CD14-positive monocyte (primary cell): ENCODE measurements at regions not wholly inside any gene's neighbourhood (a gene's known extent, or its start where the extent isn't known, plus 50 kb on each side); places are given as distances from the start of the nearest gene placed in this dataset.

Experiments
- DNase-seq, 3 donors: peaks; one replicate each; pipeline ENCODE4 v3.0.0-alpha.2; 2011 to 2022
- H2AFZ ChIP-seq: 2 replicates; pipeline ENCODE4 v1.6.0; 2012; ENCODE audit warnings: mild to moderate bottlenecking, low read depth, low read length, inconsistent platforms; ENCODE audit not compliant: insufficient read depth, poor library complexity, severe bottlenecking
- H3K27ac ChIP-seq, 2 donors: 1 replicate in 1 of 2; 2 replicates in 1 of 2; pipeline ENCODE4 v1.5.1; 2012 to 2013; ENCODE audit warnings: low read length in 2 of 2, control low read depth in 1 of 2, inconsistent platforms in 1 of 2, low read depth in 1 of 2, mild to moderate bottlenecking in 1 of 2
- H3K27me3 ChIP-seq, 2 donors: one replicate each; pipeline versions ENCODE4 v1.6.0 to v1.6.1; 2011 to 2013; ENCODE audit warnings: low read length in 2 of 2; ENCODE audit not compliant: control insufficient read depth in 2 of 2, insufficient read depth in 2 of 2
- H3K36me3 ChIP-seq, 2 donors: replicated peaks in 1 of 2; 1 replicate in 1 of 2; 2 replicates in 1 of 2; pipeline versions ENCODE4 v1.5.1 to v1.6.1; 2012 to 2013; ENCODE audit warnings: low read length in 2 of 2, control low read depth in 1 of 2, inconsistent platforms in 1 of 2, mild to moderate bottlenecking in 1 of 2; ENCODE audit not compliant: insufficient read depth in 2 of 2, control insufficient read depth in 1 of 2
- H3K4me1 ChIP-seq, 2 donors: 1 replicate in 1 of 2; 2 replicates in 1 of 2; pipeline versions ENCODE4 v1.5.1 to v1.6.1; 2012 to 2013; ENCODE audit warnings: low read length in 2 of 2, control low read depth in 1 of 2, inconsistent platforms in 1 of 2, mild to moderate bottlenecking in 1 of 2, moderate library complexity in 1 of 2; ENCODE audit not compliant: insufficient read depth in 2 of 2, control insufficient read depth in 1 of 2
- H3K4me2 ChIP-seq: replicated peaks from 2 replicates; pipeline ENCODE3; 2012; ENCODE audit warnings: low read length, moderate library complexity, mild to moderate bottlenecking; ENCODE audit not compliant: poor library complexity, severe bottlenecking; ENCODE audit errors: extremely low read depth
- H3K4me3 ChIP-seq, 3 experiments: fragments of 200-600 bp in 1 of 3; sonication (generic) in 1 of 3; replicated peaks in 1 of 3; 1 replicate in 2 of 3; 2 replicates in 1 of 3; pipeline ENCODE4 v1.5.1; 2011 to 2013; ENCODE audit warnings: low read length in 3 of 3, mild to moderate bottlenecking in 3 of 3, control low read depth in 2 of 3, low read depth in 2 of 3, inconsistent platforms in 1 of 3, moderate library complexity in 1 of 3
- H3K79me2 ChIP-seq: 2 replicates; pipeline ENCODE4 v1.6.0; 2012; ENCODE audit warnings: mild to moderate bottlenecking, control low read depth, inconsistent platforms, low read length, moderate library complexity; ENCODE audit not compliant: insufficient read depth
- H3K9ac ChIP-seq: 2 replicates; pipeline ENCODE4 v1.6.0; 2017; ENCODE audit warnings: low read length, mild to moderate bottlenecking; ENCODE audit not compliant: insufficient read depth, poor library complexity, severe bottlenecking
- H3K9me3 ChIP-seq, 2 donors: replicated peaks in 1 of 2; 1 replicate in 1 of 2; 2 replicates in 1 of 2; pipeline versions ENCODE4 v1.5.1 to v1.6.1; 2012 to 2013; ENCODE audit warnings: low read length in 2 of 2, control low read depth in 1 of 2; ENCODE audit not compliant: control insufficient read depth in 1 of 2, insufficient read depth in 1 of 2
- H4K20me1 ChIP-seq: 2 replicates; pipeline ENCODE4 v1.6.0; 2012; ENCODE audit warnings: mild to moderate bottlenecking, low read length, control low read depth, moderate library complexity; ENCODE audit not compliant: insufficient read depth
- H3K27ac Mint-ChIP-seq, 7 donors: one replicate each; pipeline ENCODE4 v1.8.0; 2020; ENCODE audit warnings: mild to moderate bottlenecking in 7 of 7, mixed read lengths in 7 of 7, moderate library complexity in 6 of 7, inconsistent platforms in 2 of 7
- H3K27me3 Mint-ChIP-seq, 3 donors: one replicate each; pipeline ENCODE4 v1.8.0; 2021 to 2022; ENCODE audit warnings: low read depth in 3 of 3, mild to moderate bottlenecking in 3 of 3, mixed read lengths in 3 of 3, moderate library complexity in 3 of 3, inconsistent platforms in 1 of 3
- H3K36me3 Mint-ChIP-seq, 2 donors: one replicate each; pipeline ENCODE4 v1.8.0; 2020; ENCODE audit warnings: mixed read lengths in 2 of 2, inconsistent platforms in 1 of 2, mild to moderate bottlenecking in 1 of 2
- H3K4me1 Mint-ChIP-seq: one replicate; pipeline ENCODE4 v1.8.0; 2020; ENCODE audit warnings: mild to moderate bottlenecking, mixed read lengths
- H3K4me3 Mint-ChIP-seq, 2 donors: one replicate each; pipeline ENCODE4 v1.8.0; 2020; ENCODE audit warnings: mild to moderate bottlenecking in 2 of 2, mixed read lengths in 2 of 2, moderate library complexity in 1 of 2
- H3K9me3 Mint-ChIP-seq, 7 donors: one replicate each; pipeline ENCODE4 v1.8.0; 2020 to 2022; ENCODE audit warnings: mixed read lengths in 7 of 7, mild to moderate bottlenecking in 6 of 7, moderate library complexity in 6 of 7, inconsistent platforms in 2 of 7
- CTCF ChIP-seq: fragments of 200-600 bp; IDR thresholded peaks from one replicate; pipeline ENCODE4 v1.8.0; 2022; ENCODE audit warnings: antibody characterized with exemption, mild to moderate bottlenecking
- WGBS: methylation state at CpG from one replicate; pipeline ENCODE4 v1.1.5; 2013; ENCODE audit warnings: missing lambda C conversion rate; ENCODE audit not compliant: insufficient coverage; 5-methylcytosine and 5-hydroxymethylcytosine counted together
- intact Hi-C, 2 donors: fragments of 100-400 bp; cut with micrococcal nuclease; formaldehyde crosslinking; loops; one replicate each; pipeline versions ENCODE4 v1.15.0 to v1.15.1; 2023

GRCh38 chr2:120673571-120674061, 62.1 kb upstream of the GLI2 start:
- intact Hi-C loops: loop anchor here in 1 of 2 donors (10.0 kb wide), 1 partner anchor 329 kb away; the partner anchor contains the start of gene INHBB
- peaks cover 0 to 4% (median 2%) of the 10 kb centered on the region in 7 donors for H3K9me3 Mint-ChIP-seq
- H3K9ac ChIP-seq: no peak overlapping the region
- H3K36me3 ChIP-seq: no peaks in the 10 kb centered on the region
- no peak for TF ChIP-seq CTCF
- no peak overlapping the region for H3K4me3 Mint-ChIP-seq
- no peaks in the 10 kb centered on the region for H3K4me1 Mint-ChIP-seq
- H3K27ac Mint-ChIP-seq: no peak overlapping the region
- WGBS: 91% methylated on average over 12 of the region's 13 CpGs
- H3K27me3 ChIP-seq: peaks cover 0 to 12% of the 10 kb centered on the region in 2 donors
- H3K4me1 ChIP-seq: no peaks in the 10 kb centered on the region
- no peak overlapping the region for H3K27ac ChIP-seq
- no peak for DNase-seq
- H3K4me3 ChIP-seq: no peak overlapping the region
- H2AFZ ChIP-seq: no peak overlapping the region
- no peaks in the 10 kb centered on the region for H3K9me3 ChIP-seq
- peaks cover 16 to 36% (median 18%) of the 10 kb centered on the region in 3 donors for H3K27me3 Mint-ChIP-seq
- no peaks in the 10 kb centered on the region for H3K36me3 Mint-ChIP-seq
- no peaks in the 10 kb centered on the region for H3K79me2 ChIP-seq
- H3K4me2 ChIP-seq: no peak overlapping the region
- no peaks in the 10 kb centered on the region for H4K20me1 ChIP-seq

DNA sequence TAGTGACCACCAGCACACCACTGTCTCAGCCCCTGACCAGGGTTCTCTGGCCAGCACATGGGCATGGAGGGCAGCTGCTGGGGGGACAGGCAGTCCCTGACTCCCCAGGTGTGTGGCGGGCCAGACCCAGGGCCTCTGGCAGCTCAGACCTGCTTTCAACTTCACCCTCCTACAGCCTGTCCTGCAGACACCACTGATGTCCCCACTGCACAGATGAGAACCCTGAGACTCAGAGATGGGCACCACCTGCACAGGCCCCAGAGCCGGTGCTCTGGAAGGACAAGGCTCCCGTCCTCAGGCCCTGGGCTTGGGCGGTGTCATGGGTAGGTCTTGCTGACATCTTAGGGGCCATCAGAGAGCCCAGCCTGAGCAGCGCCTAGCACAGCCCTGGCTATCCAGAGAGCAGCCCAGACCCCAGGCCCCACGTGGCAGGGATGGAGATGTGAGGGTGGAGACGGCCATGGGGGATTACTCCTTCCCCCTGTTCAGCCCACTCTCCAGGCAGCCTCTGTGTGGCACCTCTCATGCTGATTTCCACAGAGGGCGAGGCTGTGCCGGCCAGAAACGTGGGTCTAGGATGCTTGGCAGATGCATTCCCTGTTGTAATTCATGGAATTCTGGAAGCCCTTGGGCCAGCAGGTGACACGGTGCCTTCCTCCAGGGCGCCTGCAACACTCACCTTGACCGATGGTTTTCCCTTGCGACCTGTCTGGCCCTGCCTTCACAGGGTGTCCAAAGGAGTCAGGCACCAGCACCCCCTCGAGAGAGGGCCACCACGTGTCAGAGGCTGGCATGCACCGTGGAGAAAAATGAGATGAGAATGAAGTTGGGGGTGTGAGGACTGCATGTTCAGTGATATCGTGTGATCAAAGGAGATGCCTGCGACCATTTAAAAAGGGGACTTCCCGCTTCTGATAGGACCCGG, 61.2 kb upstream of the GLI2 start:
- WGBS: 92% methylated on average over 19 of the region's 21 CpGs
- Histone ChIP-seq H3K4me1 (no peaks in the 10 kb centered on the region), H3K4me2 (no peak overlapping the region), H3K36me3 (no peaks in the 10 kb centered on the region), H4K20me1 (no peaks in the 10 kb centered on the region), H2AFZ (no peak overlapping the region), H3K27me3 (peaks cover 0 to 9% of the 10 kb centered on the region in 2 donors), H3K79me2 (no peaks in the 10 kb centered on the region), H3K9me3 (no peaks in the 10 kb centered on the region), H3K9ac (no peak overlapping the region), H3K4me3 (no peak overlapping the region), H3K27ac (no peak overlapping the region)
- Mint-ChIP-seq H3K4me1 (no peaks in the 10 kb centered on the region), H3K27ac (no peak overlapping the region), H3K9me3 (peaks cover 0 to 4% (median 0%) of the 10 kb centered on the region in 7 donors), H3K36me3 (no peaks in the 10 kb centered on the region), H3K4me3 (no peak overlapping the region), H3K27me3 (peaks cover 12 to 36% (median 13%) of the 10 kb centered on the region in 3 donors)
- no peak for TF ChIP-seq CTCF
- intact Hi-C loops: loop anchor here in 1 of 2 donors (10.0 kb wide), 1 partner anchor 330 kb away; the partner anchor contains the start of gene INHBB
- DNase-seq: no peak
